ENCODE measurements at regions not wholly inside any gene's neighbourhood (a gene's known extent, or its start where the extent isn't known, plus 50 kb on each side); places are given as distances from the start of the nearest gene placed in this dataset.
"Not testable (repeated sequence)": the region's sequence is repeated elsewhere in the genome, so short reads cannot be mapped to it uniquely, and the experiment has no call there.

DNA sequence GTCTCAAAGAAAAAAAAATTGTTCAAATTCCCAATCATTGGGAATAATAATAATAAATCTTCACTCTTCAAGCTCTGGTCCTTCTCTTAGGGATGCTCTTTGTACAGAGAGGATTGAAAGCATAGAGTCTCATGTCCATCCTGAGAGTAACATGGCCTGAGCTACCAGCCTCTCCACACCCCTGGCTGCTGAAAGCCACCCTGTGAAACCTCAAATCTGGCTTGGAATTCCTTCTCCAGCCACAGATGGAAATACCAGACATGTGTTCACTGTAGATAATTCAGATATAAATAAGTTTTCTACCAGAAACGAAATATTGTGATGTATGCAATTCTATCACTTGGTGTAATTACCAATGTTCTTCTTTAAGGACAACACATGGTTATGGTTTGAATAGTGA, 140.6 kb downstream of the ARSF start:
- no peak for DNase-seq

GRCh38 chrX:3178329-3178728, 137.1 kb downstream of the ARSF start:
- no peak for DNase-seq

DNA sequence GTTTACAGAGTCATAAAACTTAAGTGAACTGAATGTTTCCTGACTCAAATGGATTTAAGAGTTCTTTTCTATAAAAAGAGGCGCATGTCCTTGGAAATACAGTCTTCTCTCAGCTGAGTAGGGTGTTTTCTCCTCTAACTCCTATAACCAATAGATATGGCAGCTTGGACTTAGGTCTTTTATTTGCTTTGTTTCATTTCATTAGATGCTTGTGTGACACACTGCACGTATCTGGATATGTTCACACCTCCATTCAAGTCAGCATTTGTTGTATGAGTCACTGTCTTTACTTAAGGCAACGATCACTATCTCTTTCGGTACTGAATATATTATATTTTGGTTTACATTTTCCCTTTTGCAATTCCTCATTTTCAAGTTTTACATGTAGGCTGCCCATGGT, 136.6 kb downstream of the ARSF start:
- DNase-seq: no peak

DNA sequence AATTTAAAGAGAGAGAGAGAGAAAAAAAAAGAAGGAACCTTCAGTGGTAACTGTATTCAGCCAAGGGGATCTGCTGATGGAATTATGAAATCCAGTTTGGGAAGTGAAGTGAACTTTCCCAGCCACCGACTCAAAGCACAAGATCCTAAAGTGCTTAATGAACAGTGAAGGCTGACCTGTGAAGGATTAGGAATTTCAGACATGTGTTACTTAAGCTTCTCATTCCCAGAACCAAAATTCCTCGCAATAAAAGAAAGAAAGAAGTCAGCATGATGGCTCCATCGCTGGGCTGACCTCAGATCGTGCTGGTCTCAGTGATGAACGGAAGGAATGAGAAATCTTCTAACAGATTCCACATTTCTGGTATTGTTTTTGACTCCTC, 135.2 kb downstream of the ARSF start:
- no peak for DNase-seq

DNA sequence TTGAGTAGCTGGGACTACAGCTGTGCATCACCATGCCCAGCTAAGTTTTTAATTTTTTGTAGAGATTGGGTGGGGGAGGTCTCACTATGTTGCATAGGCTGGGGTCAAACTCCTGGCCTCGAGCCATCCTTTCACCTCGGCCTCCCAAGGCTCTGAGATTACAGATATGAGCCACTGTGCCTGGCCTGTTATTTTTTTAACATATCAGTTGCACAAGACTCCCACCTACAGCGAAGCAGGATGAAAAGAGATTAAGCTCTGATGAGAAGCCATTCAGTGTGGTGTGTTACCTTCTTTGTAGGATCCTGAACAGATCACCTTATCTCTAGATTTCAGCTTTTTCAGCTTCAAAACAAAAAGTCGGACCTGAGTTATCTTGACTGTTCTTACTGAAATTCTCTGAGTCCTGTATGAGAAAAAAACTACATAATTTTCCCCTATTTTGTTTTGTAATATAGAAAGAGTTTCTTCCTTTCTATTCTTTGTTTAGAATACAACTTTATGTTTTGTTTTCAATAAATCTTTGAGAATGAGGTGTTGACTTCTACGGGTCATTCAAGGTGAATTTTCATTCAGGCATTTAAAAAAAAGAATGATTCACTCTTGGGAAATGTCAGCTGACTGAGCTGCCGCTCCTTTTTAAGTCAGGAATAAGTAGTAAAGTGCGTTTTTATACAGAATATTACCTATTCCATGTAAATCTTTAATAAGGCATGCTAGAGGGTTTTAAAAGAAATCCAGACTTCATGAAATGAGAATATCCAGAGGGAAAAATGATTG, 134.6 kb downstream of the ARSF start:
- no peak for DNase-seq

DNA sequence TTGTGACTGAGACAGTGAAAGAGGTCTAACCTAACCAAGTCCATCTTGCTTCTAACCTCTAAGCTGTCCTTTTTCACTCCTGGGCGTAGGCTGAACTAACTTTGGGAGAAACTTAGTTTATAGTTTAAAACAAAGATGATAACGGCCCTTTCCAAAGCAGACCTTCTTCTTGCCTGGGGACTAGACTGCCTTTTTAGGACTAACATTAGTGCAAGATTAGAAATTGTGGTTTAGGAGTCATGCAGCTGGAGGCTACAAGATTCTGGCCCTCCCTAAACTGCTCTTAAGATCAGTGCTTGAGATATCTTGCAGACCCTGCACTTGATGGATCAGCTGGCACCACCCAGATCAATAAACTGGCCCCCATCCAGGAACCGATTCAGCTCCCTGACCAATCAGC, 130.9 kb downstream of the ARSF start:
- DNase-seq: not testable (repeated sequence)

GRCh38 chrX:3169421-3169820, 128.2 kb downstream of the ARSF start:
- no peak for DNase-seq

GRCh38 chrX:3167771-3168170, 126.5 kb downstream of the ARSF start:
- no peak for DNase-seq

DNA sequence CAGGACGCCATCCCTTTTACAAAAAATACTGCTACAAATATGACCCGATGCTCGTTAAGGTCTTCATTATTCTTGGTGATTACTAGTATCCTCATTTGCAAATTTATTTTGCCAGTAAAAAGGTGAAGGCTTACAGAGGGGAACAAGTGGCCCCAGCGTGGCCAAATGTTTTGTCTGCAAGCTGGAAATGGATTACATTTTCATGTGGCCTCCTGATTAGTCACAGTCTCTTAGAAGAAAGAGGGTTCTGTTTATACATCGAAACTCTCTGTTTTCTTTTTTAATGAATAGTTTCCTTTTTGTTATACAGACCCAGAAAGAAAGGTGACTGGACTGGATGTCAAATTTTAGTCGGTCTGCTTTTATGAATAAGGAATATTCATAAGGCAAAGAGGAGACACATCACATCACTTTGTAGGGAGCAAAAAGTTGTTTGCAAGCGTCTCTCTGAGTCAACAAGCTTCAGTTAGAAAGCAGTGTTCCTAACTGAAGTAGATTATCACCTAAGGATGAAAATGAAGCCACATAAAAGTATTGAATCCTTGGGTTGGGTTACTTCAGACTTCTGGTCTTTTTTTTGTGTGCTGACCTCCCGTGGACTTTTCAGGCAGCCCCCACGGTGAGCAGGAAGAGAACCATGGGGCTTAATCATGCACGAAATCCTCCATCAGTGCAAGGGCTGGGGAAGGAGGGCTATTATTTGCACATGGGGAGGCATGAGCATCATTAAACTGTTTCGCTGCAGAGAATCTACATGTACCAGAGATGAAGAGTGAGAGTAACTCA, 125.6 kb downstream of the ARSF start:
- no peak for DNase-seq

- no peak for DNase-seq
Measured at GRCh38 chrX:3165808-3166207, 124.5 kb downstream of the ARSF start.

Measured in midbrain (tissue), 1 donor.